K562 (cell line): ENCODE measurements at regions not wholly inside any gene's neighbourhood (a gene's known extent, or its start where the extent isn't known, plus 50 kb on each side); places are given as distances from the start of the nearest gene placed in this dataset.

Experiments
- CHD7 ChIP-seq: fragments of 200-600 bp; sonication (generic); IDR thresholded peaks from one replicate; pipeline ENCODE4 v1.6.1; 2012; ENCODE audit warnings: mild to moderate bottlenecking, low read depth, low read length, inconsistent platforms
- DIDO1 ChIP-seq: fragments of 450-650 bp; IDR thresholded peaks from 2 replicates; pipeline ENCODE4 v1.6.1; 2016; ENCODE audit warnings: low read depth, missing biosample characterization, missing genetic modification characterization
- DLX4 ChIP-seq: fragments of 250-450 bp; sonication (Bioruptor Pico); IDR thresholded peaks from 2 replicates; pipeline ENCODE4 v1.6.1; 2021; ENCODE audit warnings: mild to moderate bottlenecking
- E2F3 ChIP-seq: fragments of 250-450 bp; sonication (Bioruptor Pico); IDR thresholded peaks from 2 replicates; pipeline ENCODE4 v1.4.0; 2020; ENCODE audit warnings: mild to moderate bottlenecking
- HMBOX1 ChIP-seq: sonication (generic); IDR thresholded peaks from 2 replicates; pipeline ENCODE4 v1.6.1; 2016
- MXI1 ChIP-seq: IDR thresholded peaks from 2 replicates; pipeline ENCODE4 v1.6.1; 2011; ENCODE audit warnings: low read depth, mild to moderate bottlenecking, improper control_type of control experiment, low read length
- PPARD ChIP-seq: fragments of 250-450 bp; sonication (Bioruptor Pico); IDR thresholded peaks from 2 replicates; pipeline ENCODE4 v1.8.0; 2022; ENCODE audit warnings: inconsistent platforms, mild to moderate bottlenecking, moderate library complexity
- RBBP5 ChIP-seq: fragments of 200-600 bp; sonication (generic); IDR thresholded peaks from 2 replicates; pipeline ENCODE4 v1.6.1; 2012; ENCODE audit warnings: borderline replicate concordance, mild to moderate bottlenecking, low read length, control low read depth, inconsistent platforms; ENCODE audit not compliant: insufficient read depth, poor library complexity, severe bottlenecking
- SMARCE1 ChIP-seq: fragments of 450-650 bp; IDR thresholded peaks from 2 replicates; pipeline ENCODE4 v1.7.1; 2016; ENCODE audit warnings: mild to moderate bottlenecking
- STAT5A ChIP-seq: IDR thresholded peaks from 2 replicates; pipeline ENCODE4 v1.6.1; 2012; ENCODE audit warnings: low read length, inconsistent platforms, borderline replicate concordance
- ZNF197 ChIP-seq: fragments of 200-800 bp; sonication (Bioruptor generic); IDR thresholded peaks from 2 replicates; pipeline ENCODE4 v1.6.1; 2016; ENCODE audit warnings: low read depth, missing genetic modification characterization, missing compliant biosample characterization
- ZNF280B ChIP-seq: fragments of 250-450 bp; sonication (Bioruptor Pico); IDR thresholded peaks from 2 replicates; pipeline ENCODE4 v1.5.1; 2021; ENCODE audit warnings: mild to moderate bottlenecking
- ZNF584 ChIP-seq: fragments of 200-800 bp; sonication (Bioruptor generic); IDR thresholded peaks from 2 replicates; pipeline ENCODE4 v1.6.1; 2016; ENCODE audit warnings: low read depth, mild to moderate bottlenecking, missing genetic modification characterization, missing compliant biosample characterization

- TF ChIP-seq CHD7 (no peak), STAT5A (peak; percentile 35; the same call in 1 of the 2 replicates), DLX4 (CRISPR knock-in tag) (no peak), HMBOX1 (no peak), SMARCE1 (no peak), PPARD (CRISPR knock-in tag) (no peak), MXI1 (0 out of 2 replicates have a peak, but pooled peaks have one; percentile 26), ZNF280B (CRISPR knock-in tag) (no peak), ZNF197 (no peak), E2F3 (no peak), RBBP5 (no peak), DIDO1 (no peak), ZNF584 (CRISPR knock-in tag) (no peak)
These were observed 55.2 kb upstream of the EZH2 start (continued) for GRCh38 chr7:148939128-148939755.
